ENCODE measurements at regions not wholly inside any gene's neighbourhood (a gene's known extent, or its start where the extent isn't known, plus 50 kb on each side); places are given as distances from the start of the nearest gene placed in this dataset.

- no peak for DNase-seq
Observed at GRCh38 chr4:184309241-184310170, 91.8 kb upstream of the ENPP6 start.

- DNase-seq, result peak; percentile 51
Observed at GRCh38 chr4:184306949-184307348, 89.3 kb upstream of the ENPP6 start.

- DNase-seq, result no peak
Observed at GRCh38 chr4:184306470-184306869, 88.8 kb upstream of the ENPP6 start.

- no peak for DNase-seq
Observed at GRCh38 chr4:184300816-184301215, 83.1 kb upstream of the ENPP6 start.

- no peak for DNase-seq
Observed at GRCh38 chr4:184298254-184298653, 80.6 kb upstream of the ENPP6 start.

GRCh38 chr4:184295206-184295605, 77.5 kb upstream of the ENPP6 start:
- DNase-seq, result no peak

- DNase-seq, result no peak
Observed at GRCh38 chr4:184294606-184295133, 77.0 kb upstream of the ENPP6 start.

GRCh38 chr4:184293552-184293951, 75.9 kb upstream of the ENPP6 start:
- DNase-seq, result no peak

GRCh38 chr4:184292877-184293276, 75.2 kb upstream of the ENPP6 start:
- DNase-seq, result no peak

- no peak for DNase-seq
Observed at GRCh38 chr4:184292465-184292867, 74.8 kb upstream of the ENPP6 start.

GRCh38 chr4:184289179-184289535, 71.5 kb upstream of the ENPP6 start:
- DNase-seq, result no peak

- peak; percentile 87 for DNase-seq
Observed at GRCh38 chr4:184288451-184289178, 70.9 kb upstream of the ENPP6 start.

- peak; percentile 45 for DNase-seq
Observed at GRCh38 chr4:184287697-184288255, 70.1 kb upstream of the ENPP6 start.

- no peak for DNase-seq
Observed at GRCh38 chr4:184286358-184286757, 68.7 kb upstream of the ENPP6 start.

GRCh38 chr4:184284742-184285141, 67.1 kb upstream of the ENPP6 start:
- no peak for DNase-seq

GRCh38 chr4:184284336-184284690, 66.6 kb upstream of the ENPP6 start:
- no peak for DNase-seq

- no peak for DNase-seq
Observed at GRCh38 chr4:184283659-184284335, 66.1 kb upstream of the ENPP6 start.

- peak; percentile 88 for DNase-seq
Observed at GRCh38 chr4:184282895-184283654, 65.4 kb upstream of the ENPP6 start.

- peak; percentile 92 for DNase-seq
Observed at GRCh38 chr4:184282251-184282713, 64.6 kb upstream of the ENPP6 start.

- DNase-seq, result peak; percentile 71
Observed at GRCh38 chr4:184281231-184282139, 63.8 kb upstream of the ENPP6 start.

- peak; percentile 75 for DNase-seq
Observed at GRCh38 chr4:184280591-184281071, 63.0 kb upstream of the ENPP6 start.

All from activated CD4-positive, alpha-beta T cell treated with anti-CD3 and anti-CD28 coated beads, Interleukin-2, Interleukin-6, amounts not matched to agents 100 ng/mL and 50 ng/mL, durations not matched to agents 16 hours and 8 hours (primary cell).